Activated T-cell treated with anti-CD3 and anti-CD28 coated beads, Interleukin-2, amount 50 U/mL, for 1 hour (primary cell): ENCODE measurements at regions not wholly inside any gene's neighbourhood (a gene's known extent, or its start where the extent isn't known, plus 50 kb on each side); places are given as distances from the start of the nearest gene placed in this dataset.
"Not testable (repeated sequence)": the region's sequence is repeated elsewhere in the genome, so short reads cannot be mapped to it uniquely, and the experiment has no call there.

Experiments used
- DNase-seq: peaks from one replicate; pipeline ENCODE4 v3.0.0-alpha.2; 2020

- DNase-seq, result no peak
Observed at GRCh38 chr3:181230258-181230657, 240.7 kb upstream of the DNAJC19 start.

GRCh38 chr3:181213347-181213746, 223.8 kb upstream of the DNAJC19 start:
- DNase-seq, result no peak

- no peak for DNase-seq
Observed at GRCh38 chr3:181212271-181212670, 222.7 kb upstream of the DNAJC19 start.

- DNase-seq, result no peak
Observed at GRCh38 chr3:181210275-181210674, 220.7 kb upstream of the DNAJC19 start.

- DNase-seq, result no peak
Observed at GRCh38 chr3:181189556-181189955, 200.0 kb upstream of the DNAJC19 start.

GRCh38 chr3:181183764-181184163, 194.2 kb upstream of the DNAJC19 start:
- no peak for DNase-seq

GRCh38 chr3:181183057-181183456, 193.5 kb upstream of the DNAJC19 start:
- DNase-seq, result not testable (repeated sequence)

GRCh38 chr3:181178991-181179390, 189.5 kb upstream of the DNAJC19 start:
- DNase-seq, result no peak

GRCh38 chr3:181176601-181177000, 187.1 kb upstream of the DNAJC19 start:
- peak; percentile 20 for DNase-seq

- DNase-seq, result no peak
Observed at GRCh38 chr3:181174676-181175233, 185.2 kb upstream of the DNAJC19 start.

- no peak for DNase-seq
Observed at GRCh38 chr3:181174022-181174421, 184.5 kb upstream of the DNAJC19 start.

- no peak for DNase-seq
Observed at GRCh38 chr3:181173227-181173626, 183.7 kb upstream of the DNAJC19 start.

GRCh38 chr3:181134873-181135272, 145.3 kb upstream of the DNAJC19 start:
- no peak for DNase-seq

- no peak for DNase-seq
Observed at GRCh38 chr3:181133832-181134231, 144.3 kb upstream of the DNAJC19 start.

GRCh38 chr3:181105646-181106045, 116.1 kb upstream of the DNAJC19 start:
- DNase-seq, result no peak

GRCh38 chr3:181103605-181104004, 114.1 kb upstream of the DNAJC19 start:
- DNase-seq, result no peak

- DNase-seq, result no peak
Observed at GRCh38 chr3:181086011-181086410, 96.5 kb upstream of the DNAJC19 start.

- DNase-seq, result no peak
Observed at GRCh38 chr3:181081930-181082329, 92.4 kb upstream of the DNAJC19 start.

- no peak for DNase-seq
Observed at GRCh38 chr3:181076558-181076957, 87.0 kb upstream of the DNAJC19 start.

GRCh38 chr3:181075098-181075497, 85.6 kb upstream of the DNAJC19 start:
- no peak for DNase-seq

GRCh38 chr3:181066143-181067087, 76.9 kb upstream of the DNAJC19 start:
- DNase-seq, result no peak

- DNase-seq, result no peak
Observed at GRCh38 chr3:181056136-181056732, 66.7 kb upstream of the DNAJC19 start.

- no peak for DNase-seq
Observed at GRCh38 chr3:181054538-181054937, 65.0 kb upstream of the DNAJC19 start.

- no peak for DNase-seq
Observed at GRCh38 chr3:181052256-181052655, 62.7 kb upstream of the DNAJC19 start.
